Epidermal melanocyte (primary cell): ENCODE measurements at regions not wholly inside any gene's neighbourhood (a gene's known extent, or its start where the extent isn't known, plus 50 kb on each side); places are given as distances from the start of the nearest gene placed in this dataset.

Experiments used
- DNase-seq: peaks from one replicate; pipeline ENCODE4 v3.0.0; 2011; ENCODE audit warnings: low spot score; ENCODE audit not compliant: insufficient read length

DNA sequence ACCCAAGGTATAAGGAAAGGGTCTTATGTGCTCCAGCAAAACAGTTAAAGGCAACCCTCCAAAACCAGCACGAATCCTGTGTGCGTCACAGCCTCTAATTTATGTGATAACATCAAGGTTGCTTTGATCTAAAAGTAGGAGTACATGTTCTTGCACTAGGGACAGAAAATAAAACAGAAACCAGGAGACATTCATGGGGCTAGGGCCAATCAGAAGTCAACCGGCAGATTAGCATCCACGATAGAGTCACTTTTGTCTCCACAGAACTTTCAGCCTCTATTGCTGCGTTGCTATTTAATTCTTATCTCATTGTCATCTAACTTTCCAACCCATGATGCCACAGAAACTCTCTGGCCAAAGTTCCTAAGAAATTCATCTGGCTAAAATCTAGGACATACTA, 178.8 kb upstream of the PTCHD4 start:
- DNase-seq = no peak

DNA sequence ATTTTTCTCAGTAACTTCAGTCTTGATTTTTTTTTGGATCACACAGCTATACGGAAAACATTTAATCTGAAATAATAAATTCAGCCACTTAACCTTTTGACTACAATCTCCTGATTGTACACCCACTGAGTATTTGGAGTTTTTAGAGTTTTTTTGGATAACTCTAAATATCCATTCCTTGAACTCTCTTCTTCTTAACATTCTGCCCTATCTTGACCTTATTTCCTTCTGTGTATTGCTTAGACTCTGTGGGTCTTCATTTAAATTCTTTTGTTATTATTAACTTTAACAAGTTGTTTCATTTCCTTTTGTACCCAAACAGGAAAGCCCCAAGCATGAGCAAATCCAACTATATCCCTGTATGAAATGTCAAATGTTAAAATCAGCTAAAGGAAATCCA, 170.2 kb upstream of the PTCHD4 start:
- no peak for DNase-seq

DNA sequence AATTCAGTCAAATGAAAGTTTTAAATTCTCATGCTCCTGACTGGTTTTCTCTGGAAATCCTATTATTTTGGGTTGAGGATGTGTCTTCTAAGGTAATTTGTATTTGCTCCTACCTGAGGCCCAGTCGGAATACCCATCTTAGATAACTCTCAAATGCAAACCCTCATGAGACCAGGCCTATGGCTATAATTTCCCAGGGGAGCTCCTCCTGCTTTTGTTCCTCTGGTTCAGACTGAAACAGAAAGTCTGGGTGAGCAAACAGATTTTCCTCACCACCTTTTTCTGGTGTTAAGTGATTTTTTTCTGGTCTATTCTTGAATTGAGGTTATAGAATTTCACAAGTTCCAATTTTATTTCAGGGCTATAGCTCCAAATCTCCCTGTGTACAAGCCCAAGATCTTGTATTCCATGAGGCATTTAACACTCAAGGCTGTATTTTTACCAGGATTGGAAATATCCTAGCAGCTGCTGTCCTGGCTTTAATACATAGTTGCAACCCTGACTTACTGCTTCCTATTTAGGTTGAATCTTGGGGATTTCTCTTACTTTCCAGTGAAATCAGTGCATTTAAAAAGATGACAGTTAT, 169.1 kb upstream of the PTCHD4 start:
- no peak for DNase-seq

DNA sequence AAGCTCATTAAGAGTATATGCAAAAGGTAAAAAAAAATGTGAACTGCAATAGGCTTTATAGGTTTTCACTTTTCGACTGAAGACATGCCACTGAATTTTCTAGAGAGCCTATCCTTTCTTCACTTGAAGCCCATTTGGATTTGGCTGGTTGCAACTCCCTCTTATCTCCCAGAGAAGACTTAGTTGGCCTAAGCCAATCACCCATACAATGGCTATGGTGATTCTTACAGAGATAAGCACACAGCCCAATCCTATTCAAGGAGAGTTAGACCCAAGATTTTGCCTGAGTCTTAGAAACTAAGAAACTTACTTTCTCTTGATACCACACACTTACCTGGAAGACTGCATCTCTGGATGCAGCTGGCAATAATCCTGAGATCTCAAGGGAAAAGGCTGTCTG, 167.3 kb upstream of the PTCHD4 start:
- no peak for DNase-seq

DNA sequence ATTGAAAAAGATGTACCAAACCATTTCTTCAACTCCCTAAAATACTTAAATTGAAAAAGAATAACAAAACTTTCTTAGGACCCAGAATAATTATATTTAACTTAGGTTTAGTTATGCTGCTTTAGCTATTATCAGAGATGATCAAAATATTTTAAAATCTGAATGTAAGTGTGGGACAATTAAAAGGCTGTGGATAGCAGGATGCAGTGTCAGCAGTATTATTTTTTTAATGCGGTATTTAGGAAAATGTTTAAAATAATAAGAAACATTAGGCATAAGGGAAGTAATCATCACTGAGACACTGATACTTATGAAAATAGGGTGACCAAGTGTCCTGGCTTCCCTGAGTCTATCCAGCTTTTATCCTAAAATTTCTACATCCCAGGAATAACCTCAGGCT, 161.5 kb upstream of the PTCHD4 start:
- no peak for DNase-seq

DNA sequence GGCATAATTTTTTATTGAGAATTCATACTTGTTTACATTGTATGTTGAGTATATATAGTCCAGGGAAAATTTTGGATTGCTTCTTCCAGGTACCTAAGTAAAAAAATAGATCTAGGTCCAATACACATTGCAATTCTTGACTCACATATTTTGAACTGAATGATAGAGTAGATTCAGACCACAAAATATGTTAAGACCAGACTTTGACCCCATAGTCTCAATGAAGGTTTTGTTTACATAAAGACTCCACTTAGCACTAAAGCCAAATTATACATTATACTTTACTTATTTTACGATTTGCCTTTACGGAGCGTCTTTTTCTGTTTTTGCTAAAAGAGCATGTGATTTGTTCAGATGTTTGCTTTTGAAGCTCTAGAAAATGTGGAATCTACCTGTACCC, 144.1 kb upstream of the PTCHD4 start:
- DNase-seq = no peak

DNA sequence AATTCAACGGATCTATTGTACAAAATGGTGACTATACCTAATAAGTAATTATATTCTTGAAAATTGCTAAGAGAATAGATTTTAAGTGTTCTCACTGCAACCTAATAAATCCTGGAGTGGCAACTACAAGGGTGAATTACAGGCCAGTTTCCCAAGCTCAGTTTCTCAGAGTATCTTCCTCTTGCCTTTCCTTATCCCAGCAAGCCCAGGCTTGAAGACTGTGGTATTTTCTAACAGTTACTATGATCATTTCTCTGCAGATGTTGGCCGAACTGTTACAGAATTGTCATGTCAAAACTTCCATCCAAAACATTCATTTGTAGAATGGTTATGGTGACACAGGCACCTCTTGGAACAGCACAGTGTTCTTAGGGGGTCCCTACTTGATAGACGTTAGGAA, 138.1 kb upstream of the PTCHD4 start:
- no peak for DNase-seq

DNA sequence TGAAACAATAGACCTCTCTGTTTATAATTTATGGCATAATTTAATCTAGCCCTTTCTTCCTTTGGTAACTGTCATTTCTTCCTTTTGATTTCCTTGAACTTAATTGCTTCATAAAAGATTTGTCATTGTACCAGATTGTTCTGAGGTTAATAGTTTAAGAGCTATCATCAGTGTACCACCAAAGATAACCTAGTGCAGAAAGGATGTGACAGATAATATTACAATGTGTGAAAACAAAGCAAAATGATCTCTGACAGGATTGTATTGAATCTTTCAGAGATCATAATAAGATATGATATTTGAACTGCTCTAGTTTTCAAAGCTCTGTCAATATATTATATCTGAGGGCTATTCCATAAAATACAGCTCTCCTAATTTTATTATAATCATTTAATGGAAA, 132.1 kb upstream of the PTCHD4 start:
- DNase-seq = no peak

DNA sequence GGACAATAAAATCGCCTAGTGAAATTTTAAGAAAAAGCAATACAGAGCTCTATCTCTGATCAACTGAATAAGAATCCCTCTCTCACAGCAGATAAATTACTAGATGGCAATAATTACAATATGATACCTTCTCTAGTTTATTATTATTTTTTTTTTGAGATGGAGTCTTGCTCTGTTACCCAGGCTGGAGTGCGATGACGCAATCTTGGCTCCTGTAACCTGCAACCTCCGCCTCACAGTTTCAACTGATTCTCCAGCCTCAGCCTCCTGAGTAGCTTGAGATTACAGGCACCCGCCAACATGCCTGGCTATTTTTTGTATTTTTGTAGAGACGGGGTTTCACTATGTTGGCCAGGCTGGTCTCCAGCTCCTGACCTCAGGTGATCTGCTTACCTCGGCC, 129.3 kb upstream of the PTCHD4 start:
- DNase-seq = no peak

DNA sequence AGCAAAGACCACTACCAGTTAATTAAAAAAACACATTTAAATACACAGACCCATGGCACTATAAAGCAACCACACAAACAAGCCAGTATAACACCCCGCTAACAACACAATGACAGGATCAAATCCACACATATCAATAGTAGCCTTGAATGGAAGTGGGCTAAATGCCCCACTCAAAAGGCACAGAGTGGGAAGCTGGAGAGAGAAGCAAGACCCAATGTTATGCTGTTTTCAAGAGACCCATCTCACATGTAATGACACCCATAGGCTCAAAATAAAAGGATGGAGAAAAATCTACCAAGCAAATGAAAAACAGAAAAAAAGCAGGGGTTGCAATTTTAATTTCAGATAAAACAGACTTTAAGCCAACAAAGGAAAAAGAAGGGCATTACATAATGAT, 125.4 kb upstream of the PTCHD4 start:
- DNase-seq = no peak

DNA sequence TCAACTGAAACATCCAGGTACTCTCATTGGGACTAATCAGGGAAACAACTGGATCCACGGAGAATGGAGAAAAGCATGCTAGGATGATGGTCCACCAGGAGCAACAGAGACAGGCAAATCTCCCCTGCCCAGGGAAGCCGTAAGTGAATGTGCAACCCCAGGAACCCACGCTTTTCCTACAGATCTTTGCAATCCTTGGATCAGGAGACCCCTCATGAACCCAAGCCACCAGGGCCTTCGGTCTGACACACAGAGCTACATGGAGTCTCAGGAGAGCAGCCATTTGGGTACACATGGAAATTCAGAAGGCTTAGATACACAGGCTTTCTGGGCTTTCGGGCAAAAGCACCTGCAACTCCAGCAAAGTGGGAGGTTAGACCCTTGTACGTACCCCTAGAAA, 122.1 kb upstream of the PTCHD4 start:
- no peak for DNase-seq

DNA sequence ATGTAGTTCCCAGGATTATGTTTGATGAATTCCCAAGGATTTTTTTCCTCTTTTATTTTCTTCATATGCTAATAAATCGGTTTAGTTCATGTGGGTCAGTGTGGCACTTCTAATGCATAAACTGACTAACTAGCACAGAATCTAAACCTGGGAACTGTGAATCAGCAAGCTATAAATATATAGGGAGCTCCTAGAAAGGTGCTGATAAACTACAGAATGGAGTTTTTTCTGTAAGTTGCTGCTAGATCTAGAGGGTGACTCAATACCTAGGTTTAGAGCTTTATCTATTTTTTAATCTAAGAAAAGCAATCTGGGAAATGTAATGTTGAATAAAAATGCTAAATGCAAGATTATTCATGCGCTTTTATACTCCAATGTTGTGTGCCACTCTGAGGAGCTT, 118.8 kb upstream of the PTCHD4 start:
- DNase-seq = no peak

DNA sequence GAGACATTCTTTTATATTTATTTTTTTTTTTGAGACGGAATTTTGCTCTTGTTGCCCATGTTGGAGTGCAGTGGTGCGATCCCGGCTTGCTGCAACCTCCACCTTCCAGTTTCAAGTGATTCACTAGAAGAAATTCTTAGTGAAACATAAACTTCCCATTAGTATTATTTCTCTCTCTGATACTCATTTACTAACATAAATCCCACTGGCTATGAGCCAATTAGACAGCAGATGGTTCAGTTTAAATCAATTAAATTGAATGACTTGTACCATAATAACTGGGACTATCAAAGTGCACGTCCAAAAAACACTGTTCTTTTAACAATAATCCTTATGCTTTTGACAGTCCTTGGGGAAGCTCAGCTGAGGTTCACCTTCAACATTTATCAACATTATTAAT, 111.2 kb upstream of the PTCHD4 start:
- DNase-seq = no peak

DNA sequence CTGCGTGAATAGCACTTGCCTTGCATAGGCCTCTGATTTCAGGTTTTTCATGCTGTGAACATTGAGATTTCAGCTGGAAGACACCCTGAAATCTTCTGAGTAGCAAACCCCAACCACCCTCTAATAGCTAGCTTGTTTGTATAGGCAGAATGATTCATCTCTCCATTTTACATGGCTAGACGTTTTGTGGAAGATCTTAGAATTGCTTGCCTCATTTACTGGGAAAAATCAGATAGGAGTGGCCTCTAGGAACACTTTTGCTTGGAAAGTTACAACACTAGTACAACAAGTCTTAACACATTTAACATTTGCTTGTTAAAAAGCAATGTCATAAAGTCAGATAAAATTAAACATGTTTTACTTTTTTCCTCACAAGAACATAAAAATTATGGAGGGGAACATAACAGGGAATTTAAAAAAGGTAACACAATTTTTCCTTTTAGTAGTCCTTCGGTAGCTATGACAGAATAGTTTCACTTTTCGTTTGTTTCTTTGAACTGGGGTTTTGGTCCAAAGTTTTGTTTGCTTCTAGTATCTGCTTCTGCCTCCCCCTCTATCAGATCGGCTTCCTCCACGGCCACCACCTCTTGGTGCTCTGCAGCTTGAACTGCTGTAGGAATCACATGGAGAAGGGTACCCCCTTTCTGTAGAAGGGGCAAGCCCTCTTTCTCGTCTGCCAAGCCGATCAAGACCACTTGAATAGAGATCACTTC, 102.2 kb upstream of the PTCHD4 start:
- no peak for DNase-seq

DNA sequence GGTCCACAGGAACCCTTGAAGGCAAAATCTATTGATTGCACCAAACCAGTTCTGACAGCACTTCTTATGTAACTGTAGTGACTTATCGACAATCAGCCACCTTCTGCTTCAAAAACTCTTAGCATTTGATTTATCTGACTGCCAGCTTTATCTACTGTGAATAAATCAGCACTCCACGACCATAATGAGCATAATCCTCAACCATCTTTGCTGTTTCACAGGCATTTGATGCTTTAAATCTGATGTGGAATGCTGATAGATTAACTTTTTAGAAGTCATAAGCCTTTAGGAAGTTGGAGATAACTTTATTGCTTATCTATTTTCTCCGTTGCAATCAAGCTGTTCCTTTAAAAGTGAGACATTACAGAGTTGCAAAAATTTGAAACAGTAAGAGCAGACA, 101.5 kb upstream of the PTCHD4 start:
- no peak for DNase-seq

DNA sequence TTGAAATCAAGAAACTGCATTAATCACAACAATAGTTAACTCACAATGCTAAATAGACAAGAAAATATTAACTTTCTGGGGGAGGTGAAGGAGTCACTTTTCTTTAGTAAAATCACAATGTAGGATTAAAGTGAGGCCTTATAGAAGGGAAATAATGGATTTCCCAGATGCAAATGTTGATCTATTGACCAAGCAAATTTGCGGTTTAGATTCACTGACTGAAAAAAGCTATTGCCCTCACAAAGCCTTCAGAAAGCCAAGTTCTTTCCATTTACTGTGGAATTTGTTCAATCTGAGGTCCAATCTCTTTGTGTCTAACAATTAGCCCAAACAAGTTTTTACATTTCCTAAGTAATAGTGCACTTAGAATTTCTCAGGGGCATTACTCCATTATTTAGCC, 95.1 kb upstream of the PTCHD4 start:
- no peak for DNase-seq

DNA sequence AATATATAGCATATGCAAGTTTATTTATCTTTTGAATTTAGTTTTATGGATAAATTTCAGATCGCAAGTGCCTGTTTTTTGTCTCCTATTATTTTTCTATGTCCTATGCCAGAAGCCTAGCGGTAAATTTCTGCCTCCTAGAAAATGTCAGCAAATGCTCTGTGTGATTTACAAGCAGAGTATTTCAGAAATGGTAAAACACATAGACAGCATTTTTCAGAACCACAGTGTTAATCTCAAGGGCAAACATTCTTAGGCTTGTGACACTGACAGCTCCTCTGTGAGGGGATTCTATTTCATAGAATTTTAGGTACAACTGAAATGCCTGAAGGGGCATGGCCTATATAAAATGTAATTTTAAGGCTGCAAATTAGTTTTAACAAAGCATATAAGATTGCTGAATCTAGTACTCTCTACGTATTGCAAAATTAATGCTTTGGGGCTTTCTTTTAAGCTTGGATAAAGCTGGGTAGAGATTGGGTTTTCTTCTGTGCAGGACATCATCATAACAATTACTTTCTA, 89.9 kb upstream of the PTCHD4 start:
- DNase-seq = no peak

DNA sequence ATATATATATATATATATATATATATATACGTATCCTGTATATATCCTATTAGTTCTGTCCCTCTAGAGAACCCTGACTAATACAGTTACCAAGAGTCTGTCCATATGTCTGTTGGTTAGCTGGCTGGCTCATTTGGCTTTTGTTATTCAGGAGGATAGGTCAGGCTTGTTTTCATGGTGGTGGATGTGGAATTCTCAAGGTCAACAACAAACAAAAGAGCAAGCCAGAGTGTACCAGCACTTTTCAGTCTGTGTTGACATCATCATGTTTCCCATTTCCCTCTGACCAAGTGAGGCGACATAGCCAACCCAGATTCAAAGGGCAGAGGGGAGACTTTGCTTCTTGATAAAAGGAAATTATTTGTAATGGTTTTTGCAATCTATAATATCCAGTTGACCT, 88.5 kb upstream of the PTCHD4 start:
- DNase-seq = no peak

DNA sequence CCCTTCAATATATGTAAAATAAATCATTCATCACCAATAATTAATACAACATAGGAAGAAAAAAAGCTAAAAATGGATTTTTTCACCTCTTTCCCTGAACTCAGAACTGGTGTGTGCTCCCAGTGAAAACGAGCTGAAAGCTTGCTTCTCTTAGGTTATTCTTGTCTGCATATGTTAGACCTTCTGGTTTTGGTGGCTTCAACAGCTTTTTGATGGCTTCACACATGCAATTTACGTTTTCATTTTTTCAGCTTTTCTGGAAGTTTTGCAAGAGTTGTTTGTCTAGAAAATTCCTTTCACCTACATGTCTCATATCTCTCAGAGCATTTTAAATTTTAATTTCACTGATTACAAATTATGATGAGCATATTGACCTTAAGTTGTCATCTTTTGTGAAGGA, 86.9 kb upstream of the PTCHD4 start:
- no peak for DNase-seq

DNA sequence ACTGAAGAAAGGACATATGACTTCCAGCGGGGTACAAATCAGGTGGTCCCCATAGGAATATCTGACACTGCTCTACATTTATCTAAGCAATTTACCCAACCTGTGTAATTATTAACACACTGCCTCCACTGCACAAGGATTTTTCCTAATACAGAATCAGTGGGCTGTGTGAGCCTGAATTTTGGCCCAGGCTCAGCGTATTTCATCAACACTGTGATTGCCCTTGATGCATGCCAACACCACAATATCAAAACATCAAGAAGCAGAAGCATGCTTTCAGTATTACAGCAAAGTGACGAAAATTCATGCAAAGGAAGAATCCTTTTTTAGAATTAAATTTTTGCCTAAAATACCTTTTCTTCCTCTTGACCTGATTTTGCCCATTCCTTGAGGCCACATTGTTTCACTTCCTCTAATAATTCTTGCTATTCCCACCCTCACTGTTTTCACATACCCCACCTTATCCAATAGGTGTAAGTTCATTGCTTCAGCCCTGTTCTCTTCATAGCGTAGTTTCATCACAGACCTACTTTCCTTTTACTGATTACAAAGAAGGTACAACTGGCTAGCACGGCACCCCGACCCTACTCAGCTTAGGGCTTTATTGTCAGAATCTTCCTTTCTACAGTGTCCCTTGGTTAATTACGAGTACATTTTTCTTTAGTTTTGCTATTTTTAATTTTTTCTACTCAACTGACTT, 83.7 kb upstream of the PTCHD4 start:
- no peak for DNase-seq

DNA sequence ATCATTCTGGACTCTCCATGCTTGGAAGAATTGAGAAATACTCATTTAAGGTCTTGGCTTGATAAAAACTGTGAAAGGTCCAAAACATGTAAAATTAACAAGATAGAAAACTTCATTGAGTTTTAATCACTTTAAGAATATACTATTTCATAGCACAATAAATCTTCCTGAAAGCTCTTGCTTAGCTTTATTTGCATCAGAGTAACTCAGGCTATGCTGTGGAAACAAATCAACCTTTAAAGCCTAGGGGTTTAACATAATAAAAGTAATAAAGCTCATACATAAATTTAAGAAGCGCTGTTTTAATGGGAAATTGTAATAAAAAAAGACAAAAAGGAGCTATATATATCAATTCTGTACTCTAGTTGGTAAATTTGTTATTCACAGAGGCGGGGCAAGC, 77.2 kb upstream of the PTCHD4 start:
- no peak for DNase-seq

DNA sequence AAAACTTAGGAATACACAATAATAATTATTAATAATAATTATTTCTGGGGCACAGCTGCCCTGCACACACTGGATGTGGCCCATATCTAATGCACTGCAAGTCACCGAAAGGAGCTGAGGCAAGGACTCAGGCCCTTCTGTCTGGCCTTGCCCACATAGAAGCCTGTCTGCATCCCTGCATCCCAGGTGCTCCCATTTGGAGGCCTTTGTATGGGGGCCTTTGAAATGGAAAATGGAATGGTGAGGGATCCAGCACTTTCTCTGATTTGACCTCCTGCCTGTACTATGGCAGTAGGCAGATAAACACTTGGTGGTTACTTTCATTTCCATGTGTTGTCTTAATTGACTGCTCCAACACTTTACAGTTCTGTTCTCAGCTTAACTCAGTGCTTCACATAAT, 75.7 kb upstream of the PTCHD4 start:
- no peak for DNase-seq

DNA sequence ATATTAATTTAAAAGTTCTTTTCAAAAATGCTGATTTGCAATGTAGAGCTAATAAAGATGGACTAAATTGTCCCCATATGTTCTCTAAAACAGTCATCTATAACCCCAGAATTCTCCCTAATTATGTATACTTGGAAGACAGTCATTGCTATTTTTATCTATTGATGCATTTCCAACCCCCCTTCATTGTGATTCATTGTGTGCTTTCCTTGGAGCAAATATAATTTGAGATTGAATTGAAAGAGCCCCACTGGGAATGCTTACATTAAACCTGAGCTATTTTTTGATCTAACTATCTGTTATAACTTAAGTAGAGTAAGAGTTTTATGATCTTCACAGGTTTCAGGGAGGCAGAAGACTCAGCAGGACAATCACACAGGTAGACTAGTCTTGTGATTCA, 73.7 kb upstream of the PTCHD4 start:
- no peak for DNase-seq
